Globus pallidus (tissue), 1 donor: ENCODE measurements at regions not wholly inside any gene's neighbourhood (a gene's known extent, or its start where the extent isn't known, plus 50 kb on each side); places are given as distances from the start of the nearest gene placed in this dataset.
"Not testable (repeated sequence)": the region's sequence is repeated elsewhere in the genome, so short reads cannot be mapped to it uniquely, and the experiment has no call there.

Source experiments
- DNase-seq: peaks from one replicate; pipeline ENCODE4 v3.0.0-alpha.2; 2015; ENCODE audit warnings: low spot score

DNA sequence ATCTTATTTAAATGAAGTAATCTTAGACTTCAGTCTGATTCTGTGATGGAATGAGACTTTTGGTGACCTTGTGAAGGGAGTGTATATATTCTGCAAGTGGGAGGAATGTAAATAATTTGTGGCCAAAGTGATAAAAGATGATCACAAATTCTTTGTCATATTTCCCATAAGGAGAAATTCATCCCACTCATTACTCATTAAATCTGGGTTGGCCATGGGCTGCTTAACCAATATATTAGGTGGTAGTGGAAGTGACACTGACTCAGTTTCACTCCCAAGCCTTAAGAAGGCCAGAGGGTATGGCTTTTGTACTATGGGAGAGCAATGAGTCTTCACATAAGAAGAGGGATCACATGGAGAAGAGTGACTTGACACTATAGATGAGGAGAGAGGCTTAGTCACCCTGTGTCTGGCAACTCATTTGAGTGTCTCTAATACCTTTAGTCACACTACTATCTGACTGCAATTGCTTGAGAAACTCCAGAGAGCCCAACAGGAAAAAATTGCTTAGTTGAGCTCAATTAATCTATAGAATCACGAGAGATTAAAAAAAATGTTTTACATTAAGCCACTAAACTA, 408.2 kb upstream of the PITX2 start:
- no peak for DNase-seq

DNA sequence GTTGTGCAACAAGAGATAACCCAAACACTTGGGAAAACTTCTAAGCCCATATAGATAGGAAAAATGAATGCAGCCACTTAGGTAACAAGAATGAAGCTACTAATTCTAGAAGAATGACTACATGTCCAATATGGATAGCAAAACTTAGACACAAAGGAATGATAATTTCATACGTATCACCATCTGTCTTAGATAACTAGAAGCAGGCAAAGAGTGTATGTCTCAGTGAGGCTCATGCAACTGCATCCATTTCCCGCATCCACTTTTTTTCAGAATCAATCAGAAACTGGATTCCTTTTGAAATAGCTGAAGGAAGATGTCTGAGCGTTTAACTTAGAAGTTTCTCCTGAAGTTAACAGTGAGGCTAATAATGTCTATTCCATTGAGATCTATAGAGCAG, 408.7 kb upstream of the PITX2 start:
- DNase-seq, result no peak

DNA sequence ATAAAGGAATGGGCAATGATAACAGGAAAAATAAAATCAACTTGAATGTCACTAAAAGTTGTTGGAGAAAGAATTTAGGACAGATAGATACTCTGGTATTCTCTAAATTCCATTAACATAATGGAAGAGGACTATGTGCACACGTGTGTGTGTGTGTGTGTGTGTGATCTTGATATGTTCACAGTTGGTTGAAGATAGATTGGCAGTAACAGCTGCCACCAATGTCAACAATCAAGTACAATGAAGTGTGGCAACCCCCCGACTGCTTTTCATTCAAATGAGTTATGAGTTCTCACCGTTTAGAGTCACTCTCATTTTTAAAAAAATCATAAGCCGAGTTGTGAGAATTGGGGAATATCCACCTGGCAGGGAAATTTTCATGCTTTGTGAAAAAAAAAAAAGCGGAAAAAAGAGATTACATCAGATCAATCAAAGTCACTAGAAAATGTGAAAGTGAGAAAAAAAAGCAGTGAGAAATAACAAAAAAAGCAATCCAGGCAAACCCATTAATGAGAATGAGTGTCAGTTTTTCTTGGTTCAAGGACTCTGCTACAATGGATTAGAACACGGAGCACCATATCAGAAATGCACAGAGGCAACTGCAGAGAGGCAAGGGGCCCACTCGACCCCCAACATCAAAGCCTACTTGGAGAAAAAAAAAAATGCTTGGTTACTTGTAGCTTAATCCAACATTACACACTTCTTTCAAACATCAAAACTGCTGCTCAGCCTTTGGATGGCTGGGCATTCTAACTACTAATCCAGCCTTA, 414.9 kb upstream of the PITX2 start:
- no peak for DNase-seq

- DNase-seq, result no peak
Observed at GRCh38 chr4:111040904-111041303, 418.0 kb upstream of the PITX2 start.

GRCh38 chr4:111043286-111043685, 420.4 kb upstream of the PITX2 start:
- DNase-seq, result no peak

GRCh38 chr4:111045992-111046391, 423.1 kb upstream of the PITX2 start:
- DNase-seq, result no peak

DNA sequence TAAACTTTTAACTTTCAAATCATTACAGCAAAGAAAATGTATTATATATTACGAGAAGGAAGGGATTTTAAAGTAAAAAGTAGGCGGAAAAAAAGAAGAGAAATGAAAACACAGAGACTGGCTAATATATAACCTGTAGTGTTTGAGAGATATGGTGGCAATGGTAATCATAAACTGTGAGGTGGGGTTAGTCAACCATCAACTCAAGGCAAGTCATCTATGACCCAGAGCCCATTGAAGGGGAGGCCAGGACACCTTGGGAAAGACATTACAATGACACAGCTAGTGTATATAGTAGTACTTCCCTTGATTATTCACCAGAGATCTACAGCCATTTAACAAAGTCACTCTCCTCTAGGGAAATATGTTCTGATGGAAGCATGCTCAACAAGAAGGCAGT, 423.9 kb upstream of the PITX2 start:
- no peak for DNase-seq

- no peak for DNase-seq
Observed at GRCh38 chr4:111048316-111048715, 425.4 kb upstream of the PITX2 start.

- no peak for DNase-seq
Observed at GRCh38 chr4:111064342-111064993, 441.6 kb upstream of the PITX2 start.

- DNase-seq, result no peak
Observed at GRCh38 chr4:111066001-111066400, 443.1 kb upstream of the PITX2 start.

DNA sequence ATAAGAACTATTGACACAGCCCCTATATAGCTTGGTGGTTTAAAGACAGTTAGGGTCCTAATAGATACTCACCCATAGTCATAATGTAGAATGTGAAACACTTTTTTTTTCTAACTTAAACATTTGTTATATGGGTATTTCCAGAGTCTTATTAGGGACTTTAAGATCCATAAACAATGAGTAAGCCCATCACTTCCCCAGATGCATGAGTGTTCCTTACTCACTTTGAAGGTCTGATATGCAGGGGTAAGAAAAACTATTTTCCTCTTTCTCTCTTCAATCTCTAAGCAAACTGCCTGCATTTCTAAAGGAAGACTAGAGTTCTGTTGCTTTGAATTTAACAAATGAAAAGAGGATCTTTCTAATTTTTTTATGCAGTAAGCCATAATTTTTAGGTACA, 443.6 kb upstream of the PITX2 start:
- DNase-seq, result no peak

GRCh38 chr4:111066887-111067286, 444.0 kb upstream of the PITX2 start:
- DNase-seq, result no peak

DNA sequence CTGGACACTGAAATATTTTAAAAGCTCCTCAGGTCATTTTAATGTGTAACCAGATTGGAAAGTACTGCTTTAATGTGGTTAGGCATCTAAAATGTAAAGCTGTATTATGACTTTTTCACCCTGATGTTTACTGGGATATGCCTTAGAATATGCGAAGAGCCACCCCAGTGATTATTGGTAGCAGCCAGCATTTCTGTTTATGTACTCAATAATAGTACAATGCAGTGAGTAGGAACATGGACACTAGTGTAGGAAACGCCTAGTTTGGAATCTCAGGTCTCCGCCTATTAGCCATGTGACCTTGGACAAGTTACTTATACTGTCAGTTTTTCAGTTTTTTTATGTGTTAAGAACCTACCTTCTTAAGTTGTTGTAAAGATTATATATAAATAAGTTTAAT, 446.0 kb upstream of the PITX2 start:
- DNase-seq, result no peak

DNA sequence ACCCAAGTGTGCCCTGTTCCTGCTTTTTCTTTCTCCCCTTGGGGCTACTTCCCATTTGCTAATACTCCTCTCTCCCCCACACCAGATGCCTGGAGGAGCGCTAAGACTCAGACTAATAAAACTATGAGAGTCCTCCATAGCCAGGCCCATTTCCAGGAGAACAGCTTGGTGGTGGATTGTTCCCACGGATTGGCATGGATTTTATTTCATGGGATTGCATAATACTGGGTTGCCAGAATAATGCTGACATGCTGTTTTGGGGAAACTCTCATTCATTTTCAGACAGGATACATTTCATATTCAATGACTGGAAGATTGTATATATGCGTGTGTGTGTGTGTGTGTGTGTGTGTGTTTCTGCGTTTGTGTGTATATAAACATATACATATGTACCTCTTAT, 447.5 kb upstream of the PITX2 start:
- DNase-seq, result no peak

- DNase-seq, result no peak
Observed at GRCh38 chr4:111074523-111075114, 451.7 kb upstream of the PITX2 start.

DNA sequence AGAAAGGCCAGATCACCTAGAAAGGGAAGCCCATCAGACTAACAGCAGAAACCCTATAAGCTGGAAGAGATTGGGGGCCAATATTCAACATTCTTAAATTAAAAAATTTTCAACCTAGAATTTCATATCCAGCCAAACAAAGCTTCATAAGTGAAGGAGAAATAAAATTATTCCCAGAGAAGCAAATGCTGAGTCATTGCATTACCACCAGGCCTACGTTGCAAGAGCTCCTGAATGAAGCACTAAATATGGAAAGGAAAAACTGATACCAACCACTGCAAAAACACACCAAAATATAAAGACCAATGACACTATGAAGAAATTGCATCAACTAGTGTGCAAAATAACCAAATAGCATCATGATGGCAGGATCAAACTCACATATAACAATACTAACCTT, 453.4 kb upstream of the PITX2 start:
- not testable (repeated sequence) for DNase-seq

GRCh38 chr4:111108153-111108552, 485.3 kb upstream of the PITX2 start:
- no peak for DNase-seq

DNA sequence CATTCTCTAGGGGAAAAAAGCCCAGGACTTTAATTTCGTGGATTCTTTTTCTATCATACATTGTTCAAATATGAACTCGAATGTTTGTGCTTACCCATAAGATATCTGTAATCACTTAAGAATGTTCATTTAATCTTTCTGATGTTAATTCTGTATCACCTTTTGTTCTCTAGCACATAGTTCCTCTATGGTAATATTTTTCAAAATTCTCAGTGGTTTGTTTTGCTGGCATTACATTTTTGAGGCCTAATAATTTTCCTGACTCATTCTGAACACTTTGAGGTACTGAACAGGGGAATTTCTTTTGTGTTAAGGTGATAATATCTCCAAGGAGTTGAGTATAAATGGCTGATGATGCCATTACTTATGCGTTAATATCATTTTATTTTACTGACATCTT, 490.7 kb upstream of the PITX2 start:
- DNase-seq, result no peak

- no peak for DNase-seq
Observed at GRCh38 chr4:111115881-111116280, 493.0 kb upstream of the PITX2 start.

GRCh38 chr4:111120191-111120590, 497.3 kb upstream of the PITX2 start:
- no peak for DNase-seq

DNA sequence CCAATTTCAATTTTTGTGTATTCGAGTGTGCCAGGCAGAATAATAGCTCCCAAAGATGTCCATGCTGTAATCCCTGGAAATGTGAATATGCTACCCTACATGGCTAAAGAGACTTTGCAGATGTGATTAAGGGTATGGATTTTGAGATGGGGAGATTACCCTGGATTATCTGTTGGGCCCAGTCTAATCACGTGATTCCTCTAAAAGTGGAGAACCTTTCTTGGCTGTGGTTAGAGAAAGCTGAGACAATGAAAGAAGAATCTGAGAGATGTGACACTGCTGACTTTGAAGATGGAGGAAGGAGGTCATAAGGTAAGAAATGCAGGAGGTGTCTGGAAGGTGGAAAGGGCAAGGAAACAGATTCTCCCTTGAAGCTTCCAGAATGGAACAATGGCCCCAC, 503.5 kb upstream of the PITX2 start:
- no peak for DNase-seq

GRCh38 chr4:111127841-111128240, 505.0 kb upstream of the PITX2 start:
- no peak for DNase-seq

- DNase-seq, result no peak
Observed at GRCh38 chr4:111128327-111128726, 505.4 kb upstream of the PITX2 start.
